HCT116 (cell line): ENCODE measurements at regions not wholly inside any gene's neighbourhood (a gene's known extent, or its start where the extent isn't known, plus 50 kb on each side); places are given as distances from the start of the nearest gene placed in this dataset.

Source experiments
- ATAC-seq: fragments of 200-7000 bp; cut with Tn5 transposase; 2 replicates; pipeline ENCODE4 v1.9.1; 2020; ENCODE audit warnings: mild to moderate bottlenecking, moderate library complexity
- BruUV-seq: library from RNA; stranded (reverse); fragments of 400-500 nt; replicated peaks from 2 replicates; lab custom pipeline; 2021; lab: Mats Ljungman, UMichigan
- CTCF ChIA-PET: fragments of 300-600 bp; sonication (Branson Sonifier 250); formaldehyde crosslinking; loops from one replicate; lab custom pipeline; 2021; ENCODE audit warnings: antibody characterized with exemption; lab: Charles Lee
- POLR2A ChIA-PET: fragments of 300-600, 350-600 bp; sonication (Branson Sonifier 250); formaldehyde crosslinking; loops from one replicate; lab custom pipeline; 2021; ENCODE audit warnings: antibody characterized with exemption; lab: Charles Lee
- RAD21 ChIA-PET, 2 experiments: fragments of 300-600 bp; sonication (Branson Sonifier 250); formaldehyde crosslinking; loops; one replicate each; lab custom pipeline; 2023; ENCODE audit warnings: low total read pairs in 2 of 2; ENCODE audit not compliant: uncharacterized antibody in 2 of 2, unreplicated experiment in 2 of 2, low non-redundant PET in 1 of 2; lab: Charles Lee
- DNase-seq: peaks from one replicate; pipeline ENCODE4 v3.0.0-alpha.2; 2010; ENCODE audit warnings: low read depth, low spot score
- H2AFZ ChIP-seq: fragments of 200-600 bp; shearing (Covaris generic), sonication (generic); 2 replicates; pipeline ENCODE4 v1.6.1; 2017; ENCODE audit warnings: low read depth, mixed run types, mixed read lengths, antibody characterized with exemption, low read length; ENCODE audit not compliant: poor library complexity, severe bottlenecking
- H3K27ac ChIP-seq: 2 replicates; pipeline ENCODE4 v1.5.1; 2012; ENCODE audit warnings: low read depth, low read length
- H3K27me3 ChIP-seq: fragments of 200-600 bp; sonication (generic); 2 replicates; pipeline ENCODE4 v1.6.1; 2016; ENCODE audit warnings: mixed run types, low read length, mixed read lengths; ENCODE audit not compliant: insufficient read depth
- H3K36me3 ChIP-seq, 2 experiments: fragments of 200-500 bp in 1 of 2; fragments of 200-600 bp in 1 of 2; sonication (Bioruptor generic) in 1 of 2; sonication (generic) in 1 of 2; 2 replicates each; pipeline versions ENCODE4 v1.5.1 to v1.6.1; 2014 to 2016; ENCODE audit warnings: low read length in 2 of 2, inconsistent platforms in 1 of 2, mixed read lengths in 1 of 2, mixed run types in 1 of 2; ENCODE audit not compliant: insufficient read depth in 2 of 2, control insufficient read depth in 1 of 2
- H3K4me1 ChIP-seq, 2 experiments: fragments of 200-600 bp in 1 of 2; sonication (generic) in 1 of 2; 2 replicates each; pipeline versions ENCODE4 v1.5.1 to v1.6.1; 2012 to 2017; ENCODE audit warnings: low read length in 2 of 2, inconsistent platforms in 1 of 2, mild to moderate bottlenecking in 1 of 2, mixed read lengths in 1 of 2, mixed run types in 1 of 2, moderate library complexity in 1 of 2; ENCODE audit not compliant: insufficient read depth in 2 of 2, control insufficient read depth in 1 of 2
- H3K4me2 ChIP-seq: fragments of 200-600 bp; sonication (generic); 2 replicates; pipeline ENCODE4 v1.6.1; 2017; ENCODE audit warnings: mixed run types, low read length, mixed read lengths
- H3K4me3 ChIP-seq, 2 experiments: fragments of 200-600 bp in 1 of 2; sonication (generic) in 1 of 2; replicated peaks in 1 of 2; 2 replicates each; pipeline ENCODE4 v1.5.1; 2011 to 2016; ENCODE audit warnings: low read length in 2 of 2, control low read depth in 1 of 2, low read depth in 1 of 2, mild to moderate bottlenecking in 1 of 2, mixed read lengths in 1 of 2, mixed run types in 1 of 2
- H3K79me2 ChIP-seq: fragments of 200-600 bp; sonication (generic); 2 replicates; pipeline ENCODE4 v1.6.1; 2017; ENCODE audit warnings: mild to moderate bottlenecking, mixed run types, low read length, moderate library complexity, mixed read lengths; ENCODE audit not compliant: insufficient read depth
- H3K9ac ChIP-seq: fragments of 200-600 bp; sonication (generic); 2 replicates; pipeline ENCODE4 v1.6.1; 2016; ENCODE audit warnings: low read length, mixed read lengths
- H3K9me2 ChIP-seq: fragments of 200-600 bp; sonication (generic), shearing (Covaris generic); 2 replicates; pipeline ENCODE4 v1.6.1; 2017; ENCODE audit warnings: mixed run types, mild to moderate bottlenecking, moderate library complexity; ENCODE audit not compliant: insufficient read depth
- H3K9me3 ChIP-seq, 2 experiments: fragments of 200-500 bp in 1 of 2; fragments of 200-600 bp in 1 of 2; sonication (Bioruptor generic) in 1 of 2; sonication (generic) in 1 of 2; 2 replicates each; pipeline ENCODE4 v1.6.1; 2014 to 2017; ENCODE audit warnings: low read length in 2 of 2, mixed read lengths in 2 of 2, inconsistent platforms in 1 of 2, low read depth in 1 of 2, mild to moderate bottlenecking in 1 of 2, mixed run types in 1 of 2, moderate library complexity in 1 of 2; ENCODE audit not compliant: control insufficient read depth in 1 of 2, insufficient read depth in 1 of 2
- H4K20me1 ChIP-seq: fragments of 200-600 bp; sonication (generic), shearing (Covaris generic); 2 replicates; pipeline ENCODE4 v1.6.1; 2017; ENCODE audit warnings: mixed run types, mild to moderate bottlenecking, moderate library complexity; ENCODE audit not compliant: insufficient read depth
- EGR1 ChIP-seq: IDR thresholded peaks from 2 replicates; pipeline ENCODE4 v1.6.1; 2012; ENCODE audit warnings: low read depth
- POLR2A ChIP-seq: IDR thresholded peaks from 2 replicates; pipeline ENCODE4 v1.7.0; 2011; ENCODE audit warnings: borderline replicate concordance; ENCODE audit not compliant: insufficient read depth, insufficient read length; ENCODE audit errors: extremely low read depth
- POLR2AphosphoS5 ChIP-seq: IDR thresholded peaks from 2 replicates; pipeline ENCODE4 v1.6.1; 2011; ENCODE audit warnings: mild to moderate bottlenecking, low read depth, low read length, moderate library complexity
- RAD21 ChIP-seq: IDR thresholded peaks from 2 replicates; pipeline ENCODE4 v1.6.1; 2012; ENCODE audit warnings: low read depth, mild to moderate bottlenecking
- REST ChIP-seq: IDR thresholded peaks from 2 replicates; pipeline ENCODE4 v1.6.1; 2012; ENCODE audit warnings: low read depth
- SP1 ChIP-seq: IDR thresholded peaks from 2 replicates; pipeline ENCODE4 v1.6.1; 2012; ENCODE audit warnings: low read depth
- TCF7L2 ChIP-seq: IDR thresholded peaks from 2 replicates; pipeline ENCODE4 v1.7.0; 2011; ENCODE audit warnings: borderline replicate concordance, inconsistent platforms; ENCODE audit not compliant: insufficient read depth, insufficient read length; ENCODE audit errors: extremely low read depth
- ZFX ChIP-seq: fragments of 450-650 bp; IDR thresholded peaks from 2 replicates; pipeline ENCODE4 v1.6.1; 2017
- ZNF274 ChIP-seq: fragments of 200-500 bp; sonication (Bioruptor generic); IDR thresholded peaks from 2 replicates; pipeline ENCODE4 v1.6.1; 2014; ENCODE audit warnings: mild to moderate bottlenecking, low read depth, low read length, inconsistent platforms
- intact Hi-C: fragments of 100-400 bp; cut with micrococcal nuclease; formaldehyde crosslinking; loops from 2 replicates; pipeline ENCODE4 v1.10.0; 2022
- TF ChIP-seq, protein P1 (sequence below): IDR thresholded peaks from 2 replicates; pipeline ENCODE4 v1.6.1; 2012
- TF ChIP-seq, protein P2 (sequence below): IDR thresholded peaks from 2 replicates; pipeline ENCODE4 v1.6.1; 2012
- TF ChIP-seq, protein P3 (sequence below): IDR thresholded peaks from 2 replicates; pipeline ENCODE4 v1.6.1; 2011; ENCODE audit warnings: mild to moderate bottlenecking, low read length, moderate library complexity; ENCODE audit not compliant: insufficient replicate concordance; ENCODE audit errors: extremely low read depth
- TF ChIP-seq, protein P4 (sequence below), 3 experiments: fragments of 200-600 bp in 1 of 3; sonication (generic) in 1 of 3; IDR thresholded peaks in 2 of 3; conservative IDR thresholded peaks in 1 of 3; 2 replicates each; pipeline ENCODE4 v1.5.1; 2012 to 2017; ENCODE audit warnings: low read depth in 2 of 3, low read length in 2 of 3, antibody characterized with exemption in 1 of 3, borderline replicate concordance in 1 of 3, control low read depth in 1 of 3, mild to moderate bottlenecking in 1 of 3, mixed read lengths in 1 of 3, mixed run types in 1 of 3, moderate library complexity in 1 of 3; ENCODE audit not compliant: insufficient read depth in 1 of 3

GRCh38 chr17:77754956-77755355 lies 203.5 kb upstream of the TNRC6C start:
- H2AFZ ChIP-seq: no peak overlapping the region
- BruUV-seq: no TSS peak
- no peak for ATAC-seq
- peak overlapping the region; percentile 24; the same call in 1 of the 2 replicates for H3K4me2 ChIP-seq
- POLR2A ChIA-PET: no interaction called here
- H3K27ac ChIP-seq: no peak overlapping the region
- DNase-seq: no peak
- CTCF ChIA-PET: no interaction called here
- intact Hi-C loops: no loop called here
- H4K20me1 ChIP-seq: no peaks in the 10 kb centered on the region
- H3K9me3 ChIP-seq: peaks cover 0 to 4% of the 10 kb centered on the region in 2 experiments; a peak in 1 of 4 replicates
- TF ChIP-seq REST (no peak), POLR2AphosphoS5 (no peak), POLR2A (no peak), ZFX (no peak), EGR1 (no peak), SP1 (no peak), ZNF274 (no peak), RAD21 (no peak), TCF7L2 (no peak)
- TF ChIP-seq, protein P1, sequence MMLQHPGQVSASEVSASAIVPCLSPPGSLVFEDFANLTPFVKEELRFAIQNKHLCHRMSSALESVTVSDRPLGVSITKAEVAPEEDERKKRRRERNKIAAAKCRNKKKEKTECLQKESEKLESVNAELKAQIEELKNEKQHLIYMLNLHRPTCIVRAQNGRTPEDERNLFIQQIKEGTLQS: no peak
- TF ChIP-seq, protein P2, sequence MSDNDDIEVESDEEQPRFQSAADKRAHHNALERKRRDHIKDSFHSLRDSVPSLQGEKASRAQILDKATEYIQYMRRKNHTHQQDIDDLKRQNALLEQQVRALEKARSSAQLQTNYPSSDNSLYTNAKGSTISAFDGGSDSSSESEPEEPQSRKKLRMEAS: no peak
- TF ChIP-seq, protein P3, sequence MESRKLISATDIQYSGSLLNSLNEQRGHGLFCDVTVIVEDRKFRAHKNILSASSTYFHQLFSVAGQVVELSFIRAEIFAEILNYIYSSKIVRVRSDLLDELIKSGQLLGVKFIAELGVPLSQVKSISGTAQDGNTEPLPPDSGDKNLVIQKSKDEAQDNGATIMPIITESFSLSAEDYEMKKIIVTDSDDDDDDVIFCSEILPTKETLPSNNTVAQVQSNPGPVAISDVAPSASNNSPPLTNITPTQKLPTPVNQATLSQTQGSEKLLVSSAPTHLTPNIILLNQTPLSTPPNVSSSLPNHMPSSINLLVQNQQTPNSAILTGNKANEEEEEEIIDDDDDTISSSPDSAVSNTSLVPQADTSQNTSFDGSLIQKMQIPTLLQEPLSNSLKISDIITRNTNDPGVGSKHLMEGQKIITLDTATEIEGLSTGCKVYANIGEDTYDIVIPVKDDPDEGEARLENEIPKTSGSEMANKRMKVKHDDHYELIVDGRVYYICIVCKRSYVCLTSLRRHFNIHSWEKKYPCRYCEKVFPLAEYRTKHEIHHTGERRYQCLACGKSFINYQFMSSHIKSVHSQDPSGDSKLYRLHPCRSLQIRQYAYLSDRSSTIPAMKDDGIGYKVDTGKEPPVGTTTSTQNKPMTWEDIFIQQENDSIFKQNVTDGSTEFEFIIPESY: no peak
- TF ChIP-seq, protein P4, sequence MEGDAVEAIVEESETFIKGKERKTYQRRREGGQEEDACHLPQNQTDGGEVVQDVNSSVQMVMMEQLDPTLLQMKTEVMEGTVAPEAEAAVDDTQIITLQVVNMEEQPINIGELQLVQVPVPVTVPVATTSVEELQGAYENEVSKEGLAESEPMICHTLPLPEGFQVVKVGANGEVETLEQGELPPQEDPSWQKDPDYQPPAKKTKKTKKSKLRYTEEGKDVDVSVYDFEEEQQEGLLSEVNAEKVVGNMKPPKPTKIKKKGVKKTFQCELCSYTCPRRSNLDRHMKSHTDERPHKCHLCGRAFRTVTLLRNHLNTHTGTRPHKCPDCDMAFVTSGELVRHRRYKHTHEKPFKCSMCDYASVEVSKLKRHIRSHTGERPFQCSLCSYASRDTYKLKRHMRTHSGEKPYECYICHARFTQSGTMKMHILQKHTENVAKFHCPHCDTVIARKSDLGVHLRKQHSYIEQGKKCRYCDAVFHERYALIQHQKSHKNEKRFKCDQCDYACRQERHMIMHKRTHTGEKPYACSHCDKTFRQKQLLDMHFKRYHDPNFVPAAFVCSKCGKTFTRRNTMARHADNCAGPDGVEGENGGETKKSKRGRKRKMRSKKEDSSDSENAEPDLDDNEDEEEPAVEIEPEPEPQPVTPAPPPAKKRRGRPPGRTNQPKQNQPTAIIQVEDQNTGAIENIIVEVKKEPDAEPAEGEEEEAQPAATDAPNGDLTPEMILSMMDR (IDR thresholded peaks at IDR 0.05 in 2 of 3, conservative IDR thresholded peaks at IDR 0.05 in 1 of 3; ENCODE audit: borderline replicate concordance in 1 of 3, insufficient read depth in 1 of 3, low read depth in 2 of 3, low read length in 2 of 3): no peak
- H3K4me3 ChIP-seq: no peak overlapping the region
- no peaks in the 10 kb centered on the region for H3K9me2 ChIP-seq
- H3K36me3 ChIP-seq: no peaks in the 10 kb centered on the region
- H3K4me1 ChIP-seq: peaks cover 0 to 5% of the 10 kb centered on the region in 2 experiments; a peak in 1 of 4 replicates
- H3K27me3 ChIP-seq: no peaks in the 10 kb centered on the region
- no peaks in the 10 kb centered on the region for H3K79me2 ChIP-seq
- no peak overlapping the region for H3K9ac ChIP-seq
- RAD21 ChIA-PET: no interaction called here
